ENCODE measurements at regions not wholly inside any gene's neighbourhood (a gene's known extent, or its start where the extent isn't known, plus 50 kb on each side); places are given as distances from the start of the nearest gene placed in this dataset.

DNA sequence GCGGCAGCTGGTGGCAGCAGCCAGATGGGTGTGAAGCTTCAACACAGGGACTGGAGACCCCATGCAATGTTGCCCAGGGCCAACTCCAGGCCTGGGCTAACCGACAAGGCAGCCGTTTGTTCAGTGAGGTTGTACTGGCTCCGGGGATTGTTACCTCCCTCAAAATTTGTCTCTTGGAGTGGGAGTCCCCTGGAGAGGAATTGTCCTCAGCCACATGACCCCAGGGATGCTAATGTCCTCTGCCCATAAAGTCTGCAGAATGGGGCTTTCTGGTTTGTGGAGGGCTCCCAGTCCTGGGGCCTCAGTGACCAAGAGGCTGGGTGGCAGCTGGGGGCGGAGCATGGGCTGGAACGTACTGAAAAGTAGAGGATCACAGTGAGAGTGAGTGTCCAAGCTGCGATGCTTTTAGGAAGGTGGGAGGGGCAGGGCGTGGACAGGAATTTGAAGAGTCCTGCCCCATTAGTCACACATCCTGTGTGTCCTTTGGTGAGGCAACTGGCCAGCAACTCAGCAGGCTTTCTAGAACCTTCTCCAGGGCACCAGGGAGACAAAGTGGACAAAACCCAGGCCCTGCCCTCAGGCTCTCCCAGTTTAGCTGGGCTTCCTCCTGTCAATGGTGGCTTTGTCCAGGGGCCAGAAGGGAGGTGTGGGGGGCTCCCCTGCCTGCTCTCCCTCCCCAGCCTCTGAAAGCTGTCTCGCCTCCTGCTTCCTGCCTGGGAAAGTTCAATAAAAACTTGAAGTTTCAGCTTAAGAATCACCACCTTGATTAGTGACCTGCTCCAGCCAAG lies 114.0 kb downstream of the NSG2 start:
- FAIRE-seq (no peak), DNase-seq (ENCODE audit: insufficient read length) (no peak)
- TF ChIP-seq TAF1 (IDR thresholded peaks at IDR 0.05; ENCODE audit: borderline replicate concordance, low read depth, low read length) (no peak), POLR2A (IDR thresholded peaks at IDR 0.05; ENCODE audit: low read depth, low read length) (no peak), POLR2AphosphoS5 (IDR thresholded peaks at IDR 0.05; ENCODE audit: low read depth, low read length) (no peak)

GRCh38 chr5:174165406-174165805 lies 119.9 kb downstream of the NSG2 start:
- no peak for TF ChIP-seq POLR2A (IDR thresholded peaks at IDR 0.05; ENCODE audit: low read depth, low read length)
- no peak for TF ChIP-seq POLR2AphosphoS5 (IDR thresholded peaks at IDR 0.05; ENCODE audit: low read depth, low read length)
- no peak for TF ChIP-seq TAF1 (IDR thresholded peaks at IDR 0.05; ENCODE audit: borderline replicate concordance, low read depth, low read length)
- no peak for FAIRE-seq

DNA sequence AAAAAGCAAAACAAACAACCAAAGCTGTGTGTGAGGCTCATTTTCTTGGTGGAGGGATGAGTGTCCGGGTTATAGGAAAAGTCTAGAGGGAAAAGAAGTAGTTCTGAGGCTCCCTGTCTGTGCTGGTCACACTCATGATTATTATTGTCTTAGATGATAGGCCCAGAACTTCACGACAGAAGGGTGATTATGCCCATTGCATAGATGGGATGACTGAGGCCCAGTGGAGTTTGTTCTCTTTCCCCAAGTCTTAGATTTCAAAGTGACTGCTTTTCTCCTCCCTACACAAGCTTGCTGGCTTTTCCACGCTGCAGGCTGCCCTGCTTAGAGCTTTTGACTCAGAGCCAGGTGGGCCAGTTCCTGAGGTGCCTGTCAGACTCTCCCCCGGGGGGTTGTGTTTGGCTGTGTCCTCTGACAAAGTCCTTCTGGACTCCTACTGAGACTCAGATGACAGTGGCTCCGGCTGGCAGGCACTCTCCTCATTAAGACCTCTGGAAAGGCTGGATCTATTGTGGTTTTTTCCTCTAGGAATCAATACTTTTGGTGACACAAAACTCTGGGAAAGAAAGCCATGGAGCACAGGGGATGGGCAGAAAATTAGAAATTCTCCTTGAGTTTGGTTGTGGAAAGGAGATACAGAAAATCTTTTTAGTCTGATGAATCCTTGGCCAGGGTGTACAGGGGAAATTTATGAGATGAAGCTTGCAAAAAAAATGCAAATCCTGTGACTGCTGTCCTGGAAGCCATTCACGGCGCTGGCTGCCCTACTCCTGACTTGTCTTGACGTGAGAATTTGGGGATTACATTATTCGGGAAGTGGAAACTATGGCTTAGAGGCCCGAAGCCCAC lies 120.9 kb downstream of the NSG2 start:
- no peak for DNase-seq (ENCODE audit: insufficient read length)
- FAIRE-seq: no peak
- no peak for TF ChIP-seq TAF1 (IDR thresholded peaks at IDR 0.05; ENCODE audit: borderline replicate concordance, low read depth, low read length)
- TF ChIP-seq POLR2A (IDR thresholded peaks at IDR 0.05; ENCODE audit: low read depth, low read length): no peak
- TF ChIP-seq POLR2AphosphoS5 (IDR thresholded peaks at IDR 0.05; ENCODE audit: low read depth, low read length): no peak

More at GRCh38 chr5:174165406-174165805, 119.9 kb downstream of the NSG2 start:
- DNase-seq (ENCODE audit: insufficient read length): no peak

GRCh38 chr5:174167080-174167910 lies 121.8 kb downstream of the NSG2 start:
- FAIRE-seq: no peak
- DNase-seq (ENCODE audit: insufficient read length): no peak
- TF ChIP-seq TAF1 (IDR thresholded peaks at IDR 0.05; ENCODE audit: borderline replicate concordance, low read depth, low read length): no peak
- no peak for TF ChIP-seq POLR2AphosphoS5 (IDR thresholded peaks at IDR 0.05; ENCODE audit: low read depth, low read length)
- TF ChIP-seq POLR2A (IDR thresholded peaks at IDR 0.05; ENCODE audit: low read depth, low read length): no peak

GRCh38 chr5:174172152-174172551 lies 126.6 kb downstream of the NSG2 start:
- no peak for TF ChIP-seq POLR2A (IDR thresholded peaks at IDR 0.05; ENCODE audit: low read depth, low read length)
- no peak for TF ChIP-seq TAF1 (IDR thresholded peaks at IDR 0.05; ENCODE audit: borderline replicate concordance, low read depth, low read length)
- DNase-seq (ENCODE audit: insufficient read length): no peak
- FAIRE-seq: no peak

DNA sequence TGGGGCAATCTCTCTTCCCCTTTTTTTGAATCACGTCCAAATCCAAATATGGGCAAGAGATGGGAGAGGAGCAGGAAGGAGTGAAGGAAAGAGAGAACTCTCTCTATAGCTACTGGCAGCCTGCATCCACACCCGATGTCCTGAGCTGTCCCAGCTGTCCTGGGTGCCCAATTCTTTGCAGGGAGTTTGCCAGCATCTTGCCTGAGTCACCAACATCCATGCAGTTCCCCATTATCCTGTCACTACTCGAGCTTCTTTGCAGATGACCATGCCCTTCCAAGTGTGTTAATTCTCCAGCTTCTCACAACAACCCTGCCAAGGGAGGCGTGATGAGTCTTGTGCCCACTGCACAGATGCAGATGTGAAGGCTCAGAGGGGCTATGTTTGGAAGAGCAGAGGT lies 127.1 kb downstream of the NSG2 start:
- DNase-seq (ENCODE audit: insufficient read length): no peak
- TF ChIP-seq POLR2AphosphoS5 (IDR thresholded peaks at IDR 0.05; ENCODE audit: low read depth, low read length) (no peak), POLR2A (IDR thresholded peaks at IDR 0.05; ENCODE audit: low read depth, low read length) (no peak), TAF1 (IDR thresholded peaks at IDR 0.05; ENCODE audit: borderline replicate concordance, low read depth, low read length) (no peak)
- FAIRE-seq: no peak

GRCh38 chr5:174173766-174174165 lies 128.3 kb downstream of the NSG2 start:
- FAIRE-seq: no peak
- no peak for TF ChIP-seq POLR2AphosphoS5 (IDR thresholded peaks at IDR 0.05; ENCODE audit: low read depth, low read length)
- TF ChIP-seq TAF1 (IDR thresholded peaks at IDR 0.05; ENCODE audit: borderline replicate concordance, low read depth, low read length): no peak
- TF ChIP-seq POLR2A (IDR thresholded peaks at IDR 0.05; ENCODE audit: low read depth, low read length): no peak

DNA sequence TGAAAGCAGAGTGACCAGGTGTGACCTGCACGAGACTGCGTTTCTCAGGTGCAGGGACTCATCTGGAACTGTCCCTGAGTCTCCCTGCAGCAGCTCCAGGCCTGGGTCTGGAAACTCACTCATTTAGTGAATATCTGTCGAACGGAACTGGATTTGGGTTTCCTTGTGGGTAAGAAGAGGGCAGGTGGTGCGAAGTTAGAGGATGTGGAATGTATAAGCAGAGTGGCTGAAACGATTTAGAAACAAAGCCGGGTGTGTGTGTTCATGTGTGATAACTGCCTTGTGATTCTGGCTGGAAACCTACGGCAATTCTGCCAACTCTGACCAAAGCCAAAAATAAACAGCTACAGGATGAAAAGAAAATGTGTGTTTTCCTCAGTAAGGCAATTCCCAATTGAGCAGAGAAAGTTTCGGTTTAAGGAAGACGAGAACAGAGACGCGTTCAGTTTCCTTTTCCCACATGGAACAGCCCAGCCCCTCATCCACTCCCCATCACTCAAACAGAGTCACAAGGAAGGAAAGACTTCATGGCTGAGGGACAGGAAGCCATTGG lies 130.3 kb downstream of the NSG2 start:
- DNase-seq (ENCODE audit: insufficient read length) (no peak), FAIRE-seq (no peak)
- no peak for TF ChIP-seq TAF1 (IDR thresholded peaks at IDR 0.05; ENCODE audit: borderline replicate concordance, low read depth, low read length)

More at GRCh38 chr5:174173766-174174165, 128.3 kb downstream of the NSG2 start:
- no peak for DNase-seq (ENCODE audit: insufficient read length)

DNA sequence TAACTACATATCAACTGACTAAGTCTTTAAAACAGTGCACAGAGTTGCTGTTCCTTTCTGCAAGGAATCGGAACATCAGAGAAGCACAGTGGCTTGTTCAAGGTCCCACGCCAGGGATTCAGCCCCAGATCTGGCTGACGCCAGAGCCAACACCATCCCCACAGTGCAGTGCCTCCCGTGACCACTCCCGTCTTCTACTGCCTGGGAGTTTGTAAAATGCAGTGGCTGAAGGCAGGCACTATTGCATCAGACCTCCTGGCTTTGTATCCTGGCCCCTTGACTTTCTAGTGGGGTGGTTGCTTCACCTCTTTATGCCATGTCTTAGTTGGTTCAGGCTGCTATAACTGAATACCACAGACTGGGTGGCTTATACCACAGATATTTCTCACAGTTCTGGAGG lies 131.0 kb downstream of the NSG2 start:
- no peak for TF ChIP-seq POLR2A (IDR thresholded peaks at IDR 0.05; ENCODE audit: low read depth, low read length)
- no peak for TF ChIP-seq TAF1 (IDR thresholded peaks at IDR 0.05; ENCODE audit: borderline replicate concordance, low read depth, low read length)
- TF ChIP-seq POLR2AphosphoS5 (IDR thresholded peaks at IDR 0.05; ENCODE audit: low read depth, low read length): no peak
- DNase-seq (ENCODE audit: insufficient read length): no peak
- FAIRE-seq: no peak

DNA sequence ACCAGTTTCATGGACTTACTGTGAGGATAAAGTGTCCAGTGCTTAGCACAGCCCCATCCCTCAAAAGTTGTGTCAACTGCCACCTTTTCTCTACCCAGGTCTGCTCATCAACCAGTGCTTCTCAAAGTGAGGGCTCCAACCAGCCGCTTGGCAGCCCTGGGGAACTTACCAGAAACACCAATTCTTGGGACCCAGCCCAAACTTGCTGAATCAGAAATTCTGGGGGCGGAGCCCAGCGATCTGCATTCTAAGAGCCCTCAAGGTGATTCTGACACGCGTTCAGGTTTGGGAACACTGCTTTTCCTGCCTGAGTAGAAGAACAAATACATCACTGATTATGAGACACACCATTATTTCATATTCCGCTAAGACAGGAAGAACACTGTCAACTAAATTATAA lies 132.0 kb downstream of the NSG2 start:
- DNase-seq (ENCODE audit: insufficient read length) (no peak), FAIRE-seq (no peak)
- TF ChIP-seq POLR2A (IDR thresholded peaks at IDR 0.05; ENCODE audit: low read depth, low read length) (no peak), POLR2AphosphoS5 (IDR thresholded peaks at IDR 0.05; ENCODE audit: low read depth, low read length) (no peak), TAF1 (IDR thresholded peaks at IDR 0.05; ENCODE audit: borderline replicate concordance, low read depth, low read length) (no peak)

Measured in GM12892 (cell line).